Activated naive CD4-positive, alpha-beta T cell treated with anti-CD3 and anti-CD28 coated beads, Interleukin-2, amount 50 U/mL, for 72 hours (primary cell): ENCODE measurements at regions not wholly inside any gene's neighbourhood (a gene's known extent, or its start where the extent isn't known, plus 50 kb on each side); places are given as distances from the start of the nearest gene placed in this dataset.

Experiments used
- ATAC-seq, 2 donors: fragments of 150-1000 bp; cut with Tn5 transposase; 2 replicates each; pipeline ENCODE4 v1.10.0; 2021; ENCODE audit warnings: mild to moderate bottlenecking in 2 of 2, moderate library complexity in 2 of 2
- DNase-seq, 2 donors: peaks; one replicate each; pipeline ENCODE4 v3.0.0; 2021 to 2022; ENCODE audit warnings: low spot score in 2 of 2
- H3K27ac Mint-ChIP-seq, 2 donors: one replicate each; pipeline ENCODE4 v1.8.0; 2022; ENCODE audit warnings: mild to moderate bottlenecking in 2 of 2, mixed read lengths in 2 of 2
- H3K36me3 Mint-ChIP-seq, 2 donors: one replicate each; pipeline ENCODE4 v1.8.0; 2022; ENCODE audit warnings: mixed read lengths in 2 of 2
- H3K9me3 Mint-ChIP-seq, 2 donors: one replicate each; pipeline ENCODE4 v1.8.0; 2022; ENCODE audit warnings: mixed read lengths in 2 of 2

DNA sequence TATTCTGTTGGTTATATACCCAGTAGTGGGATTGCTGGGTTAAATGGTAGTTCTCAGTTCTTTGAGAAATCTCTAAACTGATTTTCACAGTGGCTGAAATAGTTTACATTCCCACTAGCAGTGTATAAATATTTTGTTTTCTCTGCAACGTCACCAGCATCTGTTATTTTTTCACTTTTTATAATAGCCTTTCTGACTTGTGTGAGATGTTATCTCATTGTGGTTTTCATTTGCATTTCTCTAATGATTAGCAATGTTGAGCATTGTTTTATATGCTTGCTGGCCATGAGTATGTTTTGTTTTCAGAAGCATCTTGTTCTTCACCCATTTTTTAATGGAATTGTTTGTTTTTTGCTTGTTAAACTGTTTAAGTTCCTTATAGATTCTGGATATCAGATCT, 612.7 kb upstream of the SGO1 start:
- no peak for ATAC-seq
- H3K36me3 Mint-ChIP-seq: peaks cover 0 to 4% of the 10 kb centered on the region in 2 donors

DNA sequence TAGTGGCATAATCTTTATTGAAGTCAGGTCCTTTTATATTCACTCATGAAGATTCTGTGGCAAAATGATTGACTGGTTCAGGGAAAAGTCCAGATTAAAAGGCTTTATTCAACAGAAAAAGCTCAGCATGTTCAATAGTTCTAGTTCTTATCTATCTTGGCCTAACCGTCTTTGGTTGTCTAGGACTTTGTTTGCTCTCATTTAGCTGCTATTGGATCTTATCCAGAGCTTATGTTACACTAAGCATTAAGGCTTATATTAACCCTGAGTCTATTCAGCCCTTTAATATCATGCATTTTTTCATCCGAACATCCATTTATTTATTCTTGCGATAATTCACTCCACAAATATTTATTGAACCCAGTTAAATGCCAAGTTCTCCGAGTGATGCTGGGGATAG, 601.0 kb upstream of the SGO1 start:
- no peak for DNase-seq
- Mint-ChIP-seq H3K9me3 (peaks cover 39 to 43% of the 10 kb centered on the region in 2 donors), H3K36me3 (peaks cover 0 to 24% of the 10 kb centered on the region in 2 donors), H3K27ac (no peak overlapping the region)
- ATAC-seq: no peak

More for the DNA sequence above, 612.7 kb upstream of the SGO1 start:
- no peak overlapping the region for H3K27ac Mint-ChIP-seq
- H3K9me3 Mint-ChIP-seq: peaks cover 17 to 22% of the 10 kb centered on the region in 2 donors
- no peak for DNase-seq

DNA sequence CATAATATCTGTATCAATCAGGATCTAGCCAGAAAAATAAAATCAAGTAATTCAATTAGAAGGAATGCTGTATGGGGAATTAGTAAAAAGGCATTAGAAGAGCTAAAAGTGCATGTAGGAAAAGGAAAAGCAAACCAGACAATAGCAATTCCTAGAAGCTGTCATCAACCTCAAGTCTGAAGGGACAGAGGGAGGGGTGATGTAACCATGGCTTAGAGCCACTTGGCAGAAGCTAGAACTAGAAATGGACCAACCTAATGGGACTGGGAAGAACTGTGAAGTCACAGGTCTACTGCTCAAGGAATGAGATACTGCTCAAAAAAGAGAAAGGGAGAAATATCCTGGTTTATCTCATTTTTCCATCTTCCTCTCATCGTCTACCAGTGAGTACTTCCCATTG, 590.7 kb upstream of the SGO1 start:
- Mint-ChIP-seq H3K9me3 (peaks cover 32 to 34% of the 10 kb centered on the region in 2 donors), H3K36me3 (peaks cover 16 to 27% of the 10 kb centered on the region in 2 donors), H3K27ac (no peak overlapping the region)
- ATAC-seq: no peak
- no peak for DNase-seq

DNA sequence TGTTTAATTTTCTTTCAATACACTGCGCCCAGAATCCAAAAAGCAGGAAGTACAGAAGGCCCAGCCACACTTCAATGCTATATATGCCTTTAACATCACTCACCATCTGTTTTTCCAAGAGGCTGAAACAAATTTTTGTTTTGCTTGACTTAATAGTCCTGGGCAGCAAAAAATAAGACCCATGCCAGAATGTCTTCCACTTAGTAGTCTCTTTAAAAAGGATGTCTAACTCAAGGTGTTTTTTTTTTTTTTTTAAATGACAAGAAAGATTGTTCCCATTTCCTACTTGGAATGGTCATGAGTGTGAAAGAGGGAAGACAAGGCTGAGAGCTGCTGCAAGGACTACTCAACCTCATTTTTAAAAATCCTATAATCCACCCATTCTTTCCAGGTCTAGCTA, 590.3 kb upstream of the SGO1 start:
- ATAC-seq: no peak
- peaks cover 30 to 33% of the 10 kb centered on the region in 2 donors for H3K9me3 Mint-ChIP-seq
- no peak overlapping the region for H3K27ac Mint-ChIP-seq
- H3K36me3 Mint-ChIP-seq: peaks cover 15 to 23% of the 10 kb centered on the region in 2 donors
- DNase-seq: no peak

DNA sequence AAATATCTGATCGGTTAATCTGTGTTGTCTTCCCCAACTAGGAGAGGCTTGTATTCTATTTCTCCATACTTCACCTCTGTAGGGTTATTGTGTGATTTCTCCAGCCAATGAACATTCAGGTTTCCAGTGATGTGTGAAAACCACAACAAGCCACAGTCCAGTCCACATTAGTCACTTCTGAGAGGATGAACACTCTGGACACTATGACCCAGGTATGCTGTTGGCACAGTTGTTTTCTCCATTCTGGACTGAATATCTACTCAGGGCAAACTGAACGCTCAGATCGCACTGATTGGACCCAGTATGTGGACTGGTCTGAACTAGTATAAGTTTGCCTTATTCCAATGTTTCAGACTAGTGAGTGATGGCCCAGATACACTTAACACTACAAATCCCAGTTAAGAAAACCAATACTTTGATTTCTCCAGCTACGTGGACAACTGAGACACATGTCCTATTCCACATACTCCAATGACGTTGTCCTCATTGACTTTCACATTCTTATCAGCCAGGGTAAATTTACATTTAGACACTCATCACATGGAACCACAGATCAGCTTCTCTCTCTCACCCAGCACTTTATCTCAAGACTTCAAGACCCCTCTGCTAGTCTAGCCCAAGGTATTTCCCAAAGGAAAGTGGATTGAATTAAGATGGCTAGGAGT, 587.4 kb upstream of the SGO1 start:
- DNase-seq (no peak), ATAC-seq (no peak)
- Mint-ChIP-seq H3K27ac (no peak overlapping the region), H3K36me3 (peaks cover 6 to 7% of the 10 kb centered on the region in 2 donors), H3K9me3 (peaks cover 18 to 23% of the 10 kb centered on the region in 2 donors)

DNA sequence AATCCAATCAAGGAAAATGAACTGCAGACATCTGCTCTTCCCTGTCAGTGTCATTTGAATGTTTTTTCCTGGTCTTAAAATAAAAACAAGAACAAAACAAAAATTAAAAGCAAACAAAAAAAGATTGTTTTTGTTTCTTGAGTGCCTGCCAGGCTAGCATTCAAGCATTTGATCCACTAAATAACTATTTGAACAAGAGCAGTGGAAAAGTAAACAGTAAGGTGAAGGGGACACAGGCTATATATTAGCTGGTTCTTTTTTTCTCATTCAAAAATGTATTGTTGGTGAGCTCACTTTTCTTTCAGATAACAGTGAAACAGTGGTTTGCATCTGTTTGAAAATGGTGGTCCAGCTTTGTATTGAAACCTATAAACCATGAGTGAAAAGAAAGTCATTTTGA, 586.9 kb upstream of the SGO1 start:
- ATAC-seq: no peak
- peaks cover 6 to 7% of the 10 kb centered on the region in 2 donors for H3K36me3 Mint-ChIP-seq
- H3K9me3 Mint-ChIP-seq: peaks cover 20 to 25% of the 10 kb centered on the region in 2 donors

DNA sequence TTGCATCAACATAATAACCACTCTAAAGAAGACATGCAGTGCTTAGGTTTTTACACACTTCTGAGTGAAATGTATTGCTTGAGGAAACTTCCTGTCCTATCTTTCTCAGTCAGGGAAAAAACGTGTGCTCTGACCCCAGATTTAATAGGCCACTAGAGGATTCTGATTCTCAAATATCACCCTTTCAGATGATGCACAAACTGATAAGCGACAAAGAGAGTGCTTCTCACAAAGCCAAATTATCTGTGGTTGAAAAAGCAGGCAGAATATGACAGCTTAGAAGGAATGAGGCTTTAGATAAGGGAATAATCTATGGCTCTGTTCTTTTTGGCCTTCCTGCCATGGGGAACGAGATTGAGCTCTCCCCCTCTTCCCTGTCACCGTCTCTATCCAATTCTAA, 583.4 kb upstream of the SGO1 start:
- ATAC-seq: no peak

More for the DNA sequence above, 586.9 kb upstream of the SGO1 start:
- H3K27ac Mint-ChIP-seq: no peak overlapping the region
- DNase-seq: no peak

DNA sequence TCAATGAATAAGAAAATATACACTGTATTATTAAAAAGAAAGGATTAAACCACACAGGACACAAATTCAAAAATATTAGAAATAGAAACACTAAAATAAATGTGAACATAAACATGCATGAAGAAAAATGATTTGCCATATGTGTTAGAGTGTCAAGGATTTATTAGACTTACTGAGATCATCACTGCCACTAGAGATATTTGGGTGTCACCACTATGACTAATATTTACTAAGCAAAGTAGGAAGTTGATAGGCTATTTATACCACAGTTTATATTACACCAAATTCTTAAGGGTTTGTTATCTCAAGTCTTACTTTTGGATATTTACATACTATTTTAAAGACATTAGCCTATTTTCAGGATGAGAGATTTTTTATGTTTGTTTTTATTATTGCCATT, 575.0 kb upstream of the SGO1 start:
- peaks cover 0 to 9% of the 10 kb centered on the region in 2 donors for H3K9me3 Mint-ChIP-seq
- peaks cover 0 to 5% of the 10 kb centered on the region in 2 donors for H3K36me3 Mint-ChIP-seq
- DNase-seq (no peak), ATAC-seq (no peak)
- no peak overlapping the region for H3K27ac Mint-ChIP-seq

More for the DNA sequence above, 583.4 kb upstream of the SGO1 start:
- peaks cover 11 to 14% of the 10 kb centered on the region in 2 donors for H3K9me3 Mint-ChIP-seq
- H3K27ac Mint-ChIP-seq: no peak overlapping the region
- H3K36me3 Mint-ChIP-seq: no peaks in the 10 kb centered on the region
- DNase-seq: no peak

DNA sequence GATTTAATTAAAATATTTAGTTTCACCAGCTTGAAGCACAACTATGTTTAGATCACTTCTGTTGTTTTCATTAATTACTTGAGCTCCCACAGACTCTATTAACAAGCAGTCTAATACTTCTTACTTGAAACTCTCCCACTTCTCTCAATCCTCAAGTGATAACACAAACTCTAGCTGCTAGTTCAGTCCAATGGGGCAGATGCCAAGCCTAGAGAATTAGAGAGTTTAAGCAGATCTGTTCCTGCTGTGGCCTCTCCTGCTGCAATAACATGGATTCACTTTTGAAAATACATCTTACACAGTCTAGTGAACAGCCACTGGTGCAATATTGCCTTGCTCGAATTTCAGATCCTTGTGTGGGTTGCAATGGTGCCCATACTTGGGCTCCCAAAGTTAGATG, 566.4 kb upstream of the SGO1 start:
- Mint-ChIP-seq H3K9me3 (peaks cover 20% of the 10 kb centered on the region in 2 donors), H3K36me3 (peaks cover 5 to 15% of the 10 kb centered on the region in 2 donors), H3K27ac (no peak overlapping the region)
- no peak for DNase-seq
- no peak for ATAC-seq

DNA sequence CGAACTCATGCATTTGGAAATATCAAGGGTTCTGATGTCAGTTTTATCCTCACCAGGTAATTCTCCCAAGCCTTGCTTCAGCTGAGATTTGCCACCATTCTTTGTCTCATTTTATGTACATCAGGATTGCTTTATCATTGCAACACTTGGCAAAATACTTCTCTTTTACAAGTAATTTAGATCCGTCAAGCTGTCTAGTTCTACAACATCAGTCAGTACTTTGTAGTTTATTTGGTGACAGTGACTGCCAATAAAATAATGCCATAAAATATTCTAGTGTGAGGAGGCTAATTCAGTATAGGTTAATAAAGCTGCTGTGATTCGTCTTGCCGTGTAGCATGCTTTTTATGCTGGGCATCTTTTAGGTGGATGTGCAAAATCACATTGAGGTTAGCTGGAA, 565.3 kb upstream of the SGO1 start:
- DNase-seq (no peak), ATAC-seq (no peak)
- H3K27ac Mint-ChIP-seq: no peak overlapping the region
- peaks cover 18 to 20% of the 10 kb centered on the region in 2 donors for H3K9me3 Mint-ChIP-seq
- peaks cover 5 to 13% of the 10 kb centered on the region in 2 donors for H3K36me3 Mint-ChIP-seq

DNA sequence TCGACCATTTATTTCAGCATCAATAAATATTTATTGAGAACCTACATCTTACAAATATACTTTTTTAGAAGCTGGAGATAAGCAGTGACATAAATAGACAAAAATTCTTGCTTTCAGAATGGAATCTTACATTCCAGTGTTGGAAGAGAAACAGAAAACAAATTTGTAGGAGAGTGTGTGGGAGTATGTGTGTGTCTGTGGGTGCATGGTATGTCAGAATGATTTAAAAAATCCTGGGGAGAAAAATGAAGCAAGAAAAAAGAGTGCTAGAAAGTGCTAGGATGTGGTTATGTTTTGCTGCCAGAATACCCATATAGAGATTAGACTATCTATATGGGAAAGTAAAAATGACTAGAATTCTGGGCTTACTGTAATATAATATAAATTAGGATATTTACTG, 561.7 kb upstream of the SGO1 start:
- Mint-ChIP-seq H3K9me3 (peaks cover 4 to 14% of the 10 kb centered on the region in 2 donors), H3K27ac (no peak overlapping the region), H3K36me3 (no peaks in the 10 kb centered on the region)
- ATAC-seq (no peak), DNase-seq (no peak)

DNA sequence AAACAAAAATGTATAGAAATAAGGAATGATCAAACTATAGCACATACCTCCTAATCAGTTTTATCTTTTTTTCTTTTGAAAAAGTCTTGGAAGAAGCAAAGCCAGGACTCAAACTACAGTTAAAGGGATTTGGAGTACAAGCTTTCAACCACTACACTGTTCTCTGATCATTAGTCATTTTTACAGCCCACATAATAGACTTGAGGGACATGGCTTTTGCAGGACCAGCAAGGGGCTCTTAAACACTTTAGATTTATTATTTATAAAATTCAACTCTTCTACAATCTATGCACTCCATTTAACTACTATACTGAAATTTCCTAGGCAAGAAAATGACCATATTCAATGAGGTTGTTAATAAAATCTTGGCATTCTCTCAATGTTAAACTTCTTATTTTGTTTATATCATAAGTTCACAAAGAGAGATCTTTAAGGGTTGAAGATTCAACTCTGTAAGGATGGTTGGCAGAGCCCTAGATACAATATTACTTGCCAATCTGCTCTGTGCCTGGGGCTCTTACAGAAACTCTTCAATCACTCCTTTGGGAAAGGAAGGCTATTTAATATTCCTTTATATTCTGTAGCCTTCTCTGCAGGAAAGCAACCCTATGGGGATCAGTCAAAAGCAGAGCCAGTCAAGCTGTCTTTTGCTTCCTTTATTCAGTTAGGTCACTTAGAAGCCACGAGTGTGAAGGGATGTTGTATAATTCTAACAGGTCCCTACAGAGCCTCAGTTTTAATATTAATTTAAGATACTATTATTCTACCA, 557.7 kb upstream of the SGO1 start:
- ATAC-seq: no peak
- no peaks in the 10 kb centered on the region for H3K36me3 Mint-ChIP-seq
- no peak for DNase-seq
- H3K27ac Mint-ChIP-seq: no peak overlapping the region
- peaks cover 0 to 2% of the 10 kb centered on the region in 2 donors for H3K9me3 Mint-ChIP-seq

DNA sequence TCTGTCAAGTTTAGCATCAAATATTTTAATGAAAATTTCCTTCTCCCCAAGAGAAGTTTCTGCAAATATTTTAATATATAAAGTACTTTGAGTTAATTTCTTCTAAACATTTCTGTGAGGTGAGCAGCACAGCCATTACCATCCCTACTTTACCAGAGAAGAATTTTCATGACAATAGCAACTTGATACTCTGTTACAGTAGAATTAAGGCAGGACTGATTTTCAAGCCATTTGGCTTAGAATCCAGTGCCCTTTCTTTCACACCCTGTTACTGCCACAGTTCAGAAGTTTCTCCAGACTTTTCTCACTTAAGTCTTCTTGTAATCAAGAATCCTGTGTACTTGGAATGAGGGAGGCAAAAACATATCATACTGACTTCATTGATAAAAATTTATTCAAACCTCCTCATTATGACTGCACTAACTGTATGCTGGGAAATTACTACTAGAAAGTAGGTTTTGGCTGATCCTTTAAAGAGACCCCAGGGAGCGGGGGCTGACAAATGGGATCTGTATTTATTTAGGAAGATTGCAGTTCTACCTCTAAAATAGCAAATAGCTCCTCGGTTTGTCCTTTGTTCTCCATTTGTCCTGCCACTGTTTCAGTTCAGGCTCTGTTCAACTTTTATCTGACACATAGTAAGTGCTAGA, 557.0 kb upstream of the SGO1 start:
- DNase-seq (no peak), ATAC-seq (no peak)
- H3K27ac Mint-ChIP-seq: no peak overlapping the region
- peaks cover under 1 to 1% of the 10 kb centered on the region in 2 donors for H3K9me3 Mint-ChIP-seq
- no peaks in the 10 kb centered on the region for H3K36me3 Mint-ChIP-seq

DNA sequence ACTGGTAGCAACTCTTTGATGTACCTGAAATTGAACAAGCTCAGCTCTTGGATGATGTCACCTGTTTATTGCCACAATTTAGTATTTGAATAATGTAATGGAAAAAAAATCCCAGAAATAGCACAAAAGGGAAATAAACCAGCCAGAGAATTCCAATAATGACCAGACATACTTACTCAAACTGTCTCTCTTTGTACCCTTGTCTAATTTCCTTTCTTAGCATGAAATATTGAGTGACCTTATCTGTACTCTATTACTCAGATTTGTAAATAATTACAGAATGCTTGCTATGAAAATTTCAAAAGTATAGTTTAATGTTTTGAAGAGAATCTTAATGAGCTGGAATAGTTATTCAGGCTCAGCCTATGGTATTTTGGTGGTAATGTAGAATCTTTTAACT, 555.4 kb upstream of the SGO1 start:
- Mint-ChIP-seq H3K36me3 (no peaks in the 10 kb centered on the region), H3K27ac (no peak overlapping the region), H3K9me3 (peaks cover 4% of the 10 kb centered on the region in 2 donors)
- ATAC-seq (no peak), DNase-seq (no peak)

DNA sequence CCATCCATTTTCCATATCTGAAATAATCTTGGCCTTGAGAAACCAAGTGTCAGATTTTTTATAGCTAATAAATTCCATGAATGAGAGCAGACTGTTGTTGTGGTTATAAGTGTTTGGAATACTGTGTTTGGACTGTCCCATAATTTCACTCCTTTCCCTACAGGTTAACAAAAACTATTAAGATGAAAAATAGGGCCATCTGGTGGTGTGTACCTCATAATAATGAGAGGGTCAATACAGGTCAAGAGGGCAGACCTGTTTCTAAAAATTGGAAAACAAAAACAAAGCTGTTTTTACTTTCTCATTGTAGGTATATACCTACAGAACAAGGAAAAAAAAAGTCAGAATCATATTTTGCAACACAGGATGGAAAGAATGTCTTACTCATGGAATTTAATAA, 553.8 kb upstream of the SGO1 start:
- Mint-ChIP-seq H3K27ac (no peak overlapping the region), H3K9me3 (peaks cover 4% of the 10 kb centered on the region in 2 donors), H3K36me3 (no peaks in the 10 kb centered on the region)
- DNase-seq: no peak
- no peak for ATAC-seq

DNA sequence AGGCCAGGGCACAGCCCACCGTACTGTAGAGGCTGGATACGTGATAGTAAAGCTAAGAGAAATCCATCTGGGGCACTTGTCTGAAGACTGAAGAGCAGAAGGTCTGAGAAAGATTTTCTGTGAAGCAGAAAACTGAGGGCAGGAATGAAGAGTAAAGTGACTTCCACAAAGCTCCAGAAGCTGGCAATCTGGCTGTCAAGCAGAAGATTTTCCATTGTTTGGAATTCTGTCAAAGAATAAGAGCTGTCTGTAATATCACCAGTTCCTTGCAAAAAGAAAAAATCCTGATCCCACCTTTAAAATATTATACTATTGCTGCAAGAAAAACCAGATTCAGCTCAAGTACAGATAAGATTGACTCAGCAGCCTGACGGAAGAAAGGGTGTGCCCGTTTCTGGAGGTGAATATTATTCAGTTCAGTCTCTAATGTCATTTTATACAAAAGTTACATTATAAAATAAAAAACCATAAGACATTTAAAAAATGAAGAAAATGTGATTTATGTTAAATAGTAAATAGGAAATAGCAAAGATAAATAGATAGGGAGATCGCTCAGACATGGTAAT, 550.4 kb upstream of the SGO1 start:
- peaks cover 4% of the 10 kb centered on the region in 2 donors for H3K9me3 Mint-ChIP-seq
- ATAC-seq (no peak), DNase-seq (no peak)
- no peak overlapping the region for H3K27ac Mint-ChIP-seq
- H3K36me3 Mint-ChIP-seq: peaks cover 0 to 2% of the 10 kb centered on the region in 2 donors

DNA sequence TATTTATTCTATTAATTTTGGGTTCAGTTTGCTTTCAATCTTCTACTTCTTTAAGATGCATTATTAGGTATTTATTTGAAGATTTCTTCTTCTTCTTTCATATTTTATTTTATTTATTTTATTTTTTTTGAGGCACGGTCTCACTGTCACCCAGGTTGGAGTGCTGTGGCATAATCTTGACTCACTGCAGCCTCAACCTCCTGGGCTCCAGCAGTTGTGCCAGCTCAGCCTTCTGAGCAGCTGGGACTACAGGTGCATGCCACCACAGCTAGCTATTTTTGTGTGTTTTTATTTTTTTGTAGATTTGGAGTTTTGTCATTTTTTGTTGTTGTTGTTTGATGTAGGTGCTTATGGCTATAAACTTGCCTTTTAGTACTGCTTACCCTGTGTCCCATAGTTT, 543.2 kb upstream of the SGO1 start:
- Mint-ChIP-seq H3K9me3 (peaks cover 11 to 13% of the 10 kb centered on the region in 2 donors), H3K36me3 (peaks cover 0 to 5% of the 10 kb centered on the region in 2 donors), H3K27ac (no peak overlapping the region)
- no peak for DNase-seq
- ATAC-seq: no peak
